Retina (tissue), 1 donor: ENCODE measurements at regions not wholly inside any gene's neighbourhood (a gene's known extent, or its start where the extent isn't known, plus 50 kb on each side); places are given as distances from the start of the nearest gene placed in this dataset.
"Not testable (repeated sequence)": the region's sequence is repeated elsewhere in the genome, so short reads cannot be mapped to it uniquely, and the experiment has no call there.

Source experiments
- DNase-seq: peaks from one replicate; pipeline ENCODE4 v3.0.0-alpha.2; 2016

DNA sequence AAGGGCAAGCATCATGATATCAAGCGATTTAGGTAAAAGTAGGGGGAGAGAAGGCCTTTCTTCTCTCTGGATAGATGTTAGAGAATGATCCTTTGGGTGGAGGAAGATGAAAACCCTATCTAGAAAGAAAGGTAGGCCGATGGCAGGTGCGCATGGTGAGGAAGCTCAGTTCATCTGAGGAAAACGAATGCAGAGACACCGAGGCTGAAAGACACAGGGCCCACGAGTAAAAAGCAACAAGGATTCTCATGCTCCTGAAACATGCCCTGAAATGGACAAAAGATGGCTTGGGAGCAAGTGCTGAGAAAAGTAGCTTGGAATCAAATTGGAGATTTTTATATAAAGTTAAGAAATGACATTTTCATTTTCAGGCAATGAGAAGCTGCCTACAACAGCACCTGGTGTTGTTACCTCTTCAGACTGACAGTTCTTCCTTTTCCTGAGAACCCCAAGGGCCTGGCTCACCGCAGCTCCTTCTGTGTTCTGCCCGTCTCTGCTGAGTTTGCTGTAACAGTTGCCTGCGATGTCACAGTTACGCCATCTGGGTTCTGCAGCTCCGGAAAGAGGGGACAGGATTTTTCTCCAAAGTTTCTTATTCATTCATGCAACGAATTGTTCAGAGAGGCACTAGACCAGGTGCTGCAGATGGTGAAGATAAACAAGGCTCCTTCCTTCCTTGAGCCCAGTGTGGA lies 402.0 kb upstream of the KLF6 start:
- DNase-seq: no peak

DNA sequence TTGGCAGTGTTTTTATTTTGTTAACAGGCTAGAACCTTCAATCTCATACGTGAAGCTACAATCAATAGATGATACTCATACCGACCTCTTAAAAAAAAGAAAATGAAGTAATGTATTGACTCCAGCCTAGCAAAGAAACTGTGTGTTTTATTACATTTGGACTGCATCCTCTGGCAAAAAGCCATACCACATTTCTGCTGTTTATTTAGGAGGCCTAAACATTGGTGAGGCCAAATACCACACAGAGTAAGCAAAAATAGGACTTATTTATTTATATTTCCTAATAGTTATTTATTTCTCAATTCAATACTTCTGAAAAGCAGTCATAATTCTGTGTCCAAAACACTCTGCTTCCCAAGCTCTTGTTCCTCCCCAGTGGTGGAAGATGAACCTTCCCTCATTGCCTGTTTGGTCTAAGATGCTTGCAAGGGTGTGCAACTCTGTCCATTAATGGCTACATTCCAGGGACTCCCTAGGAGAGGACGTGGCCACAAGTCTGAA lies 398.8 kb upstream of the KLF6 start:
- no peak for DNase-seq

DNA sequence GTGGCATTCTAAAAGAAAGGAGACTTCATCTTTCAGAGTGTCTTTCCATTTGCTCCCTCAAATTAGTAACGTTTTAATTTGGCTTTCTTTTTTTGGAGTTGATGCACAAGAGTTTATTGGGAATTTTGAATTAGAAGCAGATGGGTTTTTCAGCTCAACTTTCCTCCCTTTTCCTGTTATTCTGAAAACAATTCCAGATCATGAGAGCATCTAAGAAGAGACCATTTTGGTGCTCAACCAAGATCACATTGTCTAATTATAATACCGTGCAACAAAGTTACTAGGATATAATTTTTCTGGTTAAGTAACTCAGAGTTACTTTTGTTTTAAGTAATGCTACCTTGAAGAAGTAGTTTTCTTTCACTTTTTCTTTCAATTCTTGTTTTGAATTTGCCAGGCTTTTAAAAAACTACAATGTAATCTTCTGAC lies 396.6 kb upstream of the KLF6 start:
- DNase-seq: no peak

DNA sequence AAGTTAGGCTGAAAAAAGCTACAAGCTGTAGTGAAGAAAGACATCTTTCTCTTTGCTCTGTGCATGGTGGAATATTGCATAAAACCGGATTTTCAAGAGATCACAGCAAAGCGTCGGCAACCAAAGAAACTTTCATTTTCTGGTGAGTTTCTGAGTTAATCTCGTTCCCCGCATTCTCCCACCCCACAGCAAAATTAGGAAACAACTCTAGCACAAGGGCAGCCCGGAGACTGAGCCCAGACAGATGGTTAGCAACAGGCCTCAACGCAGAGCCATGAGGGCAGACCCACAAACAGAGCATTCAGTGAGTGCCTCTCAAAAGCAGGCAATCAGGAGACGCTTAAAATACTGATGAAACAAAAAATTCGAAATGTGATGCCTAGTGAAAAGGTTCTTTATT lies 396.1 kb upstream of the KLF6 start:
- no peak for DNase-seq

DNA sequence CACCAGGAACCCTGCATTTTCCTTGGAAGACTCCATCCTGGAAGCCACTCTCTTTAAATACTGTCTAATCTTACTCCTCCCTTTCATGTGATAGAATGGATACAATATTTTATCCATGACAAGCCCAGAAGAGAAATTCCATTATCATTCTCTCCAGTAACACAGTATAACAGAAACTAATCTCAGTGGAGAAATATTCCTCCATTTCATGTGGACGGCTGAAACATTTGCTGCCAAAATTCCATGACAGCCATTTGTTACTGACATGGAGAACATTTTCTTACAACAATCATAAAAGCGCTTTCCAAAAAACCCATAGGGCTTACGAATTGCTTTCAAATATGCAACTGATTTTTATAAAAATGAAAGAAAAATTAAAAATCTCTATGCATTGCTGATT lies 392.8 kb upstream of the KLF6 start:
- DNase-seq: no peak

DNA sequence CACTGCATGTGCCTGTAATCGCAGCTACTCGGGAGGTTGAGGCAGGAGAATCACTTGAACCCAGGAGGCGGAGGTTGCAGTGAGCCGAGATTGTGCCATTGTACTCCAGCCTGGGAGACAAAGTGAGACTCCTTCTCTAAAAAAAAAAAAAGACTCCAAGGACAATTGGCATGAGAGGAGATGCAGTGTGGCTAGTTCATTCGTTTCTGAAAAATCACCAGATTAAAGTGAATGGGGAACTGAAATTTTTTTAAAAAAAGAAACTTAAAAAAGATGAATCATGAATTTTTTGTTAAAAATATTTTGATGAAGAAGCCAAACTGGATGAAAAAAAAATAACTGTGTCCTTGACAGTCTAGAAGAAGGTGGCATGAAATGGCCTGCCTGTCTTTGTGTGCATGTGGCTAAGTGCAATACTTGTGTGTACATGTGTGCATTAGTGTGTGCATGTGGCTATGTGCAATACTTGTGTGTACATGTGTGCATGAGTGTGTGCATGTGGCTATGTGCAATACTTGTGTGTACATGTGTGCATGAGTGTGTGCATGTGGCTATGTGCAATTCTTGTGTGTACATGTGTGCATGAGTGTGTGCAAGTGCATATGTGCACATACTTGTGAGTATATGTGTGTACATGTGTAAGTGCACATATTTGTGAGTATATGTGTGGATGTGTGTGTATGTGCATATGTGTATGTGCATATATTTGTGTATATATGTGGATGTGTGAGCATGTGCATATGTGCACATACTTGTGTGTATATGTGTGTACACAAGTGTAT lies 391.7 kb upstream of the KLF6 start:
- no peak for DNase-seq

DNA sequence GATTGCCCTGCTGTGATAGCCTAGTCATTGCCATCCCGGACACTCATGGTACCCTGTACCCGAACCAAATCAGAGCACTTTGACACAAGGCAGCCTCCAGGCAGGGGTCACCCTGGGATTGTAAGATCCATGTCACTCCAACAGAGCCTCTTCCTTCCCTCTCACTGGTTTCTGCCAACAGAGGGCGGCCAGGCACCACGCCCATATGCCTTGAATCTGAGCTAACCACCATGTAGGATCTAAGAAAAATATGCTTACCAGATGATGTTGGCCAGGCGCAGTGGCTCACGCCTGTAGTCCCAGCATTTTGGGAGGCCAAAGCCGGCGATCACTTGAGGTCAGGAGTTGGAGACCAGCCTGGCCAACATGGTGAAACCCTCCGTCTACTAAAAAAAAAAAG lies 389.2 kb upstream of the KLF6 start:
- no peak for DNase-seq

DNA sequence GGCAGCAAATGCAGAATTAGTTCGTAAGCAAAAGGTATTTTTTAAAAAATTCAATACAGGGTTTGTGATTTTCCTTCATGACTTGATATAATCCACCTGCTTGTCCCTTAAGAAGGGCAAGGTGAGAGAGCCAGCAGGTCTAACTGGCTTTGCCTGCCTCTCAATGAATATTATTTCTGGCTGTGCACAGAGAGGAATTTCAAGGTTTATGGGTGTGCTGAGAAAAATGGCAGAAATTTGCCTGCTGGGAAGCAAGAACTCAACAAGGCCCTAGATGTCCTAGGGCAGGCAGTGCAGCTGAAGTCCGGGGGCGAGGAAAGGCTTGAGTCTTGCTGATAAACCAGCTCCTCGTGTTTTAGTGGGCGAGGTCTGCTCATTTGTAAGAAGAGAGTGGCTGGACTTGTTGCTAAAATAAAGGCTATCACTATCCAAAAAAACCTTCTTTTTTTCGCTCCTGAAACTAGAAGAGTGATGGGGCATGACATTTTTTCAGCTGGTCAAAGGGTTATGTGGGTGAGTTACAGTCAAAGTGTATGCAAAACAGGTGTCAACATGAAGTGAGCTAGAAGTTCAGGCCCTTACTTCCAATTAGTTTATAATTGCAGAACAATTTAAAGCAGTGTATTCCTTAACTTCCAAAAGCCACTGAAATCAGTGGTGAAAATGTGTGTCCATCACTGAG lies 385.8 kb upstream of the KLF6 start:
- DNase-seq: no peak

DNA sequence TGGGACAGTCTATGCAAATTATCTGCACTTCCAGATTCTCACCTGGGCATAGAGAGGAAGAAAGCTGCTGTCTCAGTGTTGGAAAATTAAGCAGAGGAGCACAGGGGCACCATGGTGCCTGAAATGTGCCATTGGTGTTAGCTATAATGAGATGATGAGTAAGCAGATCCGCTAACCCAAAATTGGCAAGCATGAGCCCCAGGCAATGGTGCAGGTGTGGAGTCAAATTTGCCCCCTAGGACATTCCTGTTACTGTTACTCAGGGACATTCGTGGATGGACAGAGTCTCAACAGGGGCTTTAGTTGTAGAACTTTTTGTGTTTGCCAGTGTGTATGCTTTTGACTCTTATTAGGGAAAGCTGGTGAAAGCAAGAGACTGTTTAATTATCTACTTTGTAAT lies 385.2 kb upstream of the KLF6 start:
- DNase-seq: no peak

DNA sequence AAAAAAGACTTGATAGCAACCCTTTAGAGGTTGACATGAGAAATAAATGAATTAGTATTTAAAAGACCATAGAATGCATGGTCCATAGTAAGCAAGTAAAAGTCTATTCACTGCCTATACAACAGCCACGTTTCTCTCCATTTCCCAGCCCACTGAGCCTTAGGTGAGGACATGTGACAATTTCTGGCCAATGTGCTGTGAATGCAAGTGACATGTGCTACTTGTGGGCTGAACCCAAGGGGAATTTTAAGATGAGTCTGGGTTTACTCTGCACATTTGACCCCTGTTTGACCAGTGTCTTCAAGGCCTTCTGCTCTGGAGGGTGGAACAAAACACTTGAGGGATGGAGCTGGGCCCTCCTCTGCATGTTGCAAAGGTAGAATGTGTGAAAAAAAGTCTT lies 384.4 kb upstream of the KLF6 start:
- DNase-seq: no peak

DNA sequence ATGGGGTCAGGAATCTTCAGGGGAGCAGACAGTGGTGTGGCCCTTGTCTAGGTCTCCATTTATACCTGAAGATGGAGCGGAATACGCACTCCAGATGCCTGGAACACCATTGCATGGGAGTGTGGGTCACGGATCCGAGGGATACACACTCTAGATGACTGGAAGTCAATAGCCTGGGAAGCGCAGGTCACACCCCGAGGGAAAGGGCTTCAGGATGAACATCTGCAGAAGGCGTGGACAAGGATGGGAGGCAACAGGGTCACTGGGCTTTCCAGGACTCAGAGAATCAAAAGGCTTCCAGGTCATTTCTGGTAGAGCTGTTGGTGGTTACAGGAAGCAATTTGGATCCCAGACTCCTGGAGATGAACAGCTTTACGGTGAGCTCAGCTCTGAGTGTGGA lies 382.2 kb upstream of the KLF6 start:
- no peak for DNase-seq

DNA sequence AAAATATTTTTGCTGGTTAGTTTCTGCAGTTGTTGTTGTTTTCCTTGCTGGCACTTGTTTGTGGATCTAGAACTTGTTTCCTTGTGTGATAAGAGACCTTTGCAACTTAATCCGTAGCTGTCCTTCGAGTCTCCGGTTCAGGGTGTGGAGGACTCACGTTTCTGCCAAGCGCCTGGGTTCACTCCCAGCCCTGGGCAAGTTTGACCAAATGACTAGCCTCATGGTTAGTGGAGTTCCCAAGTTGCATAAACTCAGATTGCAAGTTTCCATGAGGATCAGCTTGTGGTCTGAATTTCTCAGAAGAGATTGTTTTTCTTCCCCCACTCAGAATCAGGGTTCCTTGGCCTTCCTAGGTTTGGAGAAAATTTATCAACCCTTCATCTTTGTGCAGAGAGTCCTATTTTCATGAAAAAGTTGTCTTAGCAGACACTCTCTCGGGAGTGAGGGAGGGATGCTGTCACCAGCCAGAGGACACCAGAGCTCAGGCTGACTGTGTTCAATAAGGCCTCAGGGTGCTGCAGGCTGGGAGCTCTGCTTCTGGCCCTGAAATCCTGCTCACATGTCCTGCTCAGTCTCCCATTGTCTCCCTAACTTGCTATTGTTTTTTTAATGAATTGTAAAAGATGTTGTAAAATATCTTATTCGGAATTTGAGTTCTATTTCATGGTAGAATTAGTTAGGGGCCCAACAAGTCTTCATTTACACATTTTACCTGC lies 377.7 kb upstream of the KLF6 start:
- no peak for DNase-seq

DNA sequence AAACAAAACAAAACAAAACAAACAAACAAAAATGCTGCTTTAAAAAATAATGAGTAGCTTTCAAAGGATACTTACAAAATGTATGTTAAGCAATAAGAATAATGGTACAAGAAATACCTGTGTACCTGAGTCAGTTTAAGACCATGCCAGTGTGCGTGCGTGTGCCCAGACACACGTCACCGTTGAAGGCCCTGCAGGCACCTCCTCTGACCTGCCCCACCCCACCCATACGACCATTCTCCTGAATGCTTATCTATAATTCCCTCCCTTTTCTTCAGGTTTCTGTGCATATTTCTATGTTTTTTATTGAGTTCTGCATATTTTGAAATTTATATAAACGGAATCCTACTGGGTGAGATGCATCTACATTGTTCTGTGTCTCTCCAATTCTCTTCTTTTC lies 374.2 kb upstream of the KLF6 start:
- no peak for DNase-seq

DNA sequence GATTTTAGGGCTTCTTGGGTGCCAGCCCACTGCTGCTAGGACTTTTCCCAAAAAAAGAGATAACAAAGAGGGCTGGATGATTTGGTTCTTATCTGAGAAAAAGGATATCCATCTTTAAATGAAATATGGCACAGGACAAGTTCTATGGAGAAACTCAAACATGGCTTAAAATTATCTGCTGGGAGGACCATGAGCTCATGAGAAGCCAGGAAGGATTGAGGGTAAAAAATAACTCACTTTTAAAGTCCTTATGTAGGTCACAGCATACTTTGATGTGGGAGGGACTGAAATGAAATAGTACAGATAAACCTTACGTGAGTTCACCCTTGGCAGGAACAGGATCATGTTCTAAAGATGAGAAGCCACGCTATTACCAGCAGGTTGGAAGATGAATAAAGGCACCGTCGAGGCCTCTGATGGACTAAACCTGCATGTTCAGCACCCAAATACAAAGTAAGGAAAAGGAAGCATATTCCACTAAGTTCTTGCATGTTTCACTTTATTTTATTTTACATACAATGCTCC lies 369.2 kb upstream of the KLF6 start:
- DNase-seq: no peak

DNA sequence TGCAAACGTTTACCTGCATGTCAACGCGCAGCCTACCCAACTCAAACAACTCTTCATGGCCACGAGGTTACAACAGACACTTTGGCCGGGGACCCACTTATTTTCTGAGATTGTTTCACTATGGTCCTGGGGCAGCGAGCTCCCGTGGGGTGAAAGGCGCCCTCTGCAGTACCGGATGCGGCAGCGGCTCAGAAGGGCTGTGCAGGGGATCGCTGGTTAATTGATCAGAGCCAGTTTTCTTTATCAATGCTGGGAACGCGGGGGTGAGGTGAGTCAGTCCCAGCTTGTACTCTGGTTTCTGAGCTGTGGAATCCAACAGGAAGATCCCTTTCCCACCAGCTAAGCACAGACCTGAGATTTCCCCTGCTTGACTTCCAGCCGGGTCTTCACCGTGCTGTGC lies 366.5 kb upstream of the KLF6 start:
- DNase-seq: no peak

DNA sequence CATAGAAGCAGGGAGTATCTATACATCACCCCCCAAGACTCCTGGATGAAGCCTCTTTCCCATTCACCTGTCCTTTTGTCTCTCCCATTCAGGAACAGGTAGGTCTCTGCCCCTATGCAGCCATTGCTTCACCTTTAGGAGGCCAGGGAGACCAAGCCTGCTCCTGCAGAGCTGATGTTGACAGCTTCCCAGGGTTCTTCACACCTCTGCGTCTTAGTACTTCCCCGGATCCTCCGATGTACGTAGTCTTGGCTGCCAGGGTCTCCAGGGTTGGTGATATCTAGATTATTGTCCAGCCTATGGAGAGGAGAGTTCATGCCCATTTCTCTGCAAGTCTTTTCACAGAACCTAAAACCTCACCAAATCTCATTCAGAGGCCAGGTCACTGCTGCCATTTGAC lies 365.7 kb upstream of the KLF6 start:
- no peak for DNase-seq

DNA sequence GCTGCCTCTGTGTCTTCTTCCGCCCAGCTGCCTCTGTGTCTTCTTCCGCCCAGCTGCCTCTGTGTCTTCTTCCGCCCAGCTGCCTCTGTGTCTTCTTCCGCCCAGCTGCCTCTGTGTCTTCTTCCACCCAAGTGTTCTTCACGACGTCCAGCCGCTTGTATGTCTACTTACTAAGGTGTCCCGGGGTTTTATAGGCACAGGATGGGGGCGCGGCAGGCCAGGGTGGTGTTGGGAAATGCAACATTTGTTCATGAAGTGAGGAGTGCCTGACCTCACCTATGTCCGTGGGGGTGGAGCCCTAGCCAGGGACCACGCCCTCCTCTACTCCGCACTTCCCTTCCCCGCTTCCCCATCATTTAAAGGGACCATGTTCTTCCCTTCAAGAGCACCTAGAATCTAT lies 364.5 kb upstream of the KLF6 start:
- not testable (repeated sequence) for DNase-seq

DNA sequence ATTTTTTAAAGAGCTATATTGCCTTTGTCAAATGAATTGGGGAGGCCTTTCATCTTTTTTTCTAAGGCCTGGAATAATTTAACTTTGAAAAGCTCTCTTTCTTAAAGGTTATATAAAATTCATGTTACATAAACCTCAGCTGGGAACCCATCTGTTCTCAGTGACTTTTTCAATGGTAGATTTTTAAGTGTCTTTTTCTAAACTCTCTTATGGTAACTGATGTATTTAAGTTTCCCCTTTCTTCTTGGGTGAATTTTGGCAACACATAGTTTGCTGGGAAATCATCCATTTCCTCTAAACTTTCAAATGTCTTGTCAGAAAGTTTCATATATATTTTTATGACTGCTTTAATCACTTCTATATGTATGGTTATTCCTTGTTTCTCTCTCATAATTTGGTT lies 362.2 kb upstream of the KLF6 start:
- no peak for DNase-seq

DNA sequence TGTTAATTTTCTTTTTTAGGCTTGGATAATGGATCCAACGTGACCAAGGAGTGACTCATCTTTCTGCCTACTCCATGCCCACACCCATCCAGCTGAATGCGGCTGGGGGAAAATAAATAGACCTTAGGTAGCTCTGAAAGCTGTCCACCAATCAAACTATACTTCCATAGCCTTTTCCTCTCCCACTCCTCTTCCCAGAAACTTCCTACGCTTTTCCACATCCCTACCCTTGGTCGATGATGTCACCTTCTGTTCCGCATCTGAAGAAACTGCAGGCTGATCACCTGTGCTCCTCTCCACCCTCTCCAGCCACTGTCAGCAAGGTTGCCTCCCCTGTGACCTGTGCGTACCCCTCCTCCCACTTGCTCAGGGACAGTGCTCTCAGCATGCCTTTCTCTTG lies 359.8 kb upstream of the KLF6 start:
- no peak for DNase-seq

DNA sequence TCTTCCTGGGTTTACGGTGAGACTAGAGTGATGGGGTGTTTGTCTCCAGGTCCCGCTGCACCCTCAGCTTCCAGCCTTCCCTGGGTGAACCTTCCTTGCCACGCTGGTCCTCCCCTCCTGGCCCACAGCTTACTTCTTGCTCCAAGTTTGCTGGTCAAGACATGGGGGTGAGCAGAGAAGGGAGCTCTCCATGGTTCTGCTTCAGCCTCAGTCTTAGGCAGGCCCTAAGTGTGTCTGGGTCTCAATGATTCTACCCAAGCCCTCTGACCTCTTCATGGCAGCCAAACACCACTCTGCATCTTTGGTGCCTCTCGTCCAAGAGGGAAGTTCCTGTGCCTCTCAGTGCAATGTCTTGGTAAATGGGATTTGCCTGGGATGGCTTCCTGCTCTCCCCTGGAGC lies 356.5 kb upstream of the KLF6 start:
- DNase-seq: no peak

DNA sequence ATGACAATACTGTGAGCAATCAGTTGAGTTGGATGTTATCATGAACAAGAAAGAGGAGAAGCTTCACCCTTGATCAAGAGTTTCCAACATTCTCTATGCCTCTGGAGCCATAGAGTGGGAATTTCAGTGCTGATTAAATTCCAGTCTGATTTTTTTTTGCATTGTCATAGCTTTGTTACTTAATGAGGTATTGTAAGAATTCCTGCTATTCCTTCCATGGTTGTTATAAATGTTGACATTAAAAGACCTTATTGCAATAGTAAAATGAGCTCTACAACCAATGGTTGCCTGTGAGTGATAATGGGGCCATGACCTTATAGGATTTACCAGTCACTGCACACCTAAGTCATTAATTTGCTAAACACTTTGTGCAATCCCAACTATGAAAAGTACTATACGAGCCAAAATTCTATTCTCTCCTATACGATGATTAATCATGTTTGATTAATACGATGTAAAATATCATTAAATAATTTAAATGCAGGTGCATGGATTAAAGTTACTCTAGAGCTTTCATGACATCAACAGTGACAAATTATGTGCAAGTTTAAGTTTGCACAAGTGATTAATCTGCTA lies 353.2 kb upstream of the KLF6 start:
- no peak for DNase-seq

DNA sequence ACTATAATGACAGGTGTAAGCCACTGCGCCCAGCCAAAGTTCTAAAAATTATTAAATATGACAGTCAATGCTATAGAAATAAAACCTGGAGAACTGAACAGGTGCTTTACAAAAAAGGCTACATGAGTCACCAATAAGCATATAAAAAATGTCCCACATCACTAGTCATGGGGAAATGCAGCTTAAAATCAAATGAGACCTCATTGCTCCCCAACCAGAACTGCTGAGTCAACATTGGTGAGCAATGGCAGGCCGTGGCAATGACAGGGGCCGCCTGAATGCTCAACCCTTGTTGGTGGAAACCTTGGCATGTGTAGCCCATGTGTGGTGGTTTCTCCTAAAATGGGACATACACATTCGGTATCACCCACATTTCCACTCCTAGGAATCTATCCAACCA lies 352.3 kb upstream of the KLF6 start:
- no peak for DNase-seq

DNA sequence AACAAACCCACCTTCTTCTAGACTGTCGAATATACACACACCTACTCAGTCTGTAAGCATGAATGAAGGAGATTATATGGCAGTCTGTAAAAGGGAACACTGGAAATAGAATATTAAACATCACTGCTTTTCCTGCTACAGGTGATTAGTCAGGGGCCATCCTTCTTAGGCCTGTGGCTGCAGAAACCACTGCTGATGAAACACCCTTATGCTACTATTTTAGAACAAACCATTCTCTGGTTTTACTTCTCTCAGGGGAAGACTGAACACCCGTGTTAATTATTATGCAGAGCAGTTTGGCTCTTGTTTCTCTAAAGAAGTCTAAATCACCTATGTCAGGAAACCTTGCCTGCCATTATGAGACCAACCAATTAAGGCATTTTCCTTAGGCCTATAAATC lies 351.1 kb upstream of the KLF6 start:
- DNase-seq: no peak
